Natural killer cell (primary cell): ENCODE measurements at regions not wholly inside any gene's neighbourhood (a gene's known extent, or its start where the extent isn't known, plus 50 kb on each side); places are given as distances from the start of the nearest gene placed in this dataset.

Source experiments
- ATAC-seq, 3 donors: fragments of 150-1000 bp in 2 of 3; fragments of 200-7000 bp in 1 of 3; cut with Tn5 transposase; 1 replicate in 1 of 3; 2 replicates in 2 of 3; pipeline ENCODE4 v1.10.0; 2021; ENCODE audit warnings: mild to moderate bottlenecking in 2 of 3, moderate library complexity in 2 of 3
- DNase-seq, 2 donors: peaks; one replicate each; pipeline versions ENCODE4 v3.0.0 to v3.0.0-alpha.2; 2013 to 2021; ENCODE audit warnings: mixed read lengths in 1 of 2
- H3K27ac ChIP-seq: one replicate; pipeline ENCODE4 v1.5.1; 2013; ENCODE audit warnings: mild to moderate bottlenecking, low read length
- H3K27me3 ChIP-seq: one replicate; pipeline ENCODE4 v1.6.1; 2013; ENCODE audit warnings: low read length; ENCODE audit not compliant: control insufficient read depth, insufficient read depth
- H3K36me3 ChIP-seq: one replicate; pipeline ENCODE4 v1.6.1; 2013; ENCODE audit warnings: low read length; ENCODE audit not compliant: control insufficient read depth, insufficient read depth
- H3K4me1 ChIP-seq: one replicate; pipeline ENCODE4 v1.6.1; 2013; ENCODE audit warnings: low read length; ENCODE audit not compliant: control insufficient read depth, insufficient read depth
- H3K4me3 ChIP-seq: one replicate; pipeline ENCODE4 v1.5.1; 2013; ENCODE audit warnings: low read length
- H3K9me3 ChIP-seq: one replicate; pipeline ENCODE4 v1.6.1; 2013; ENCODE audit warnings: low read length; ENCODE audit not compliant: control insufficient read depth, insufficient read depth
- H3K27ac Mint-ChIP-seq, 2 donors: one replicate each; pipeline ENCODE4 v1.8.0; 2022; ENCODE audit warnings: mild to moderate bottlenecking in 2 of 2, mixed read lengths in 2 of 2, moderate library complexity in 1 of 2
- H3K27me3 Mint-ChIP-seq, 2 donors: one replicate each; pipeline ENCODE4 v1.8.0; 2022; ENCODE audit warnings: low read depth in 2 of 2, mixed read lengths in 2 of 2
- H3K36me3 Mint-ChIP-seq: one replicate; pipeline ENCODE4 v1.8.0; 2022; ENCODE audit warnings: mixed read lengths
- H3K4me1 Mint-ChIP-seq, 2 donors: one replicate each; pipeline ENCODE4 v1.8.0; 2022; ENCODE audit warnings: mixed read lengths in 2 of 2
- H3K4me3 Mint-ChIP-seq: one replicate; pipeline ENCODE4 v1.8.0; 2022; ENCODE audit warnings: mild to moderate bottlenecking, moderate library complexity, mixed read lengths
- H3K9me3 Mint-ChIP-seq, 2 donors: one replicate each; pipeline ENCODE4 v1.8.0; 2022; ENCODE audit warnings: mixed read lengths in 2 of 2
- CTCF ChIP-seq: fragments of 200-600 bp; IDR thresholded peaks from one replicate; pipeline ENCODE4 v1.8.0; 2022; ENCODE audit warnings: antibody characterized with exemption
- WGBS: methylation state at CpG from one replicate; pipeline ENCODE4 v1.1.7; 2013; ENCODE audit warnings: missing lambda C conversion rate; ENCODE audit not compliant: insufficient coverage; 5-methylcytosine and 5-hydroxymethylcytosine counted together
- intact Hi-C: fragments of 100-400 bp; cut with micrococcal nuclease; formaldehyde crosslinking; loops from one replicate; pipeline ENCODE4 v1.14.2; 2022

GRCh38 chr15:96801576-96802150 lies 471.2 kb downstream of the NR2F2 start:
- 86% methylated on average over 13 of the region's 14 CpGs for WGBS

GRCh38 chr15:96802611-96803255 lies 472.2 kb downstream of the NR2F2 start:
- Mint-ChIP-seq H3K9me3 (peaks cover 1 to 3% of the 10 kb centered on the region in 2 donors), H3K27ac (no peak overlapping the region), H3K4me3 (no peak overlapping the region), H3K4me1 (no peaks in the 10 kb centered on the region), H3K27me3 (peaks cover 0 to 4% of the 10 kb centered on the region in 2 donors), H3K36me3 (no peaks in the 10 kb centered on the region)
- Histone ChIP-seq H3K36me3 (no peaks in the 10 kb centered on the region), H3K27me3 (no peaks in the 10 kb centered on the region), H3K4me1 (no peaks in the 10 kb centered on the region), H3K4me3 (no peak overlapping the region), H3K9me3 (no peaks in the 10 kb centered on the region), H3K27ac (no peak overlapping the region)
- intact Hi-C loops: no loop called here
- no peak for TF ChIP-seq CTCF
- DNase-seq (no peak), ATAC-seq (no peak)
- 80% methylated on average over 11 of the region's 11 CpGs for WGBS

More at GRCh38 chr15:96801576-96802150, 471.2 kb downstream of the NR2F2 start:
- Histone ChIP-seq H3K9me3 (no peaks in the 10 kb centered on the region), H3K36me3 (no peaks in the 10 kb centered on the region), H3K27ac (no peak overlapping the region), H3K4me1 (no peaks in the 10 kb centered on the region), H3K27me3 (no peaks in the 10 kb centered on the region), H3K4me3 (no peak overlapping the region)
- no peak for DNase-seq
- ATAC-seq: no peak
- Mint-ChIP-seq H3K27ac (no peak overlapping the region), H3K27me3 (peaks cover 0 to 4% of the 10 kb centered on the region in 2 donors), H3K4me1 (no peaks in the 10 kb centered on the region), H3K36me3 (no peaks in the 10 kb centered on the region), H3K4me3 (no peak overlapping the region), H3K9me3 (peaks cover 0 to 3% of the 10 kb centered on the region in 2 donors)
- intact Hi-C loops: no loop called here
- TF ChIP-seq CTCF: no peak

DNA sequence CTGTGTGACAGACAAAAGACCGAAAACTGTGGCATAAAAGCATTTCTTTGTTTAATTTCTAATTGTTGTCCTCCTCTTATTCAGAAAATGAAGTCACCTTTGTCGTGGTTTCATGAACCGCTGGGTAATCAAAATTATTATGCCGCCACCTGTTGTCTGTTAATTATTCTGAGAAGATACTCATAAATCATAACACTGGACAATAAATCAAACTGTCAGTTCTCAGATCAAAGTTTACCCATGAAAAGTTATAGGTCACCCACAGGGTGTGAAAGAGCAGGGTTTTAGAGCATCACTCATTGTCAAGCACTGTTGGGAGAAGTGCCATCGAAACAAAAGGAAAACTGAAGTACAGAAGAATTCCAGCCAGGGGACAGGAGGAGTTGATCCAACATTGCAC lies 474.3 kb downstream of the NR2F2 start:
- 88% methylated on average over 5 of the region's 5 CpGs for WGBS

More for the DNA sequence above, 474.3 kb downstream of the NR2F2 start:
- Histone ChIP-seq H3K36me3 (no peaks in the 10 kb centered on the region), H3K9me3 (no peaks in the 10 kb centered on the region), H3K4me1 (no peaks in the 10 kb centered on the region), H3K27me3 (no peaks in the 10 kb centered on the region), H3K4me3 (no peak overlapping the region), H3K27ac (no peak overlapping the region)
- Mint-ChIP-seq H3K4me1 (no peaks in the 10 kb centered on the region), H3K36me3 (no peaks in the 10 kb centered on the region), H3K4me3 (no peak overlapping the region), H3K9me3 (peaks cover 3% of the 10 kb centered on the region in 2 donors), H3K27me3 (peaks cover 0 to 4% of the 10 kb centered on the region in 2 donors), H3K27ac (no peak overlapping the region)
- no peak for DNase-seq
- no peak for TF ChIP-seq CTCF
- intact Hi-C loops: no loop called here
- no peak for ATAC-seq
